H9 (cell line): ENCODE measurements at regions not wholly inside any gene's neighbourhood (a gene's known extent, or its start where the extent isn't known, plus 50 kb on each side); places are given as distances from the start of the nearest gene placed in this dataset.

Experiments
- DNase-seq: peaks from one replicate; pipeline ENCODE4 v3.0.0-alpha.2; 2017
- H2AFZ ChIP-seq: one replicate; pipeline ENCODE4 v1.6.1; 2013; ENCODE audit warnings: mild to moderate bottlenecking, low read length, control low read depth, moderate library complexity
- H2AK5ac ChIP-seq: 2 replicates; pipeline ENCODE4 v1.6.1; 2013; ENCODE audit warnings: low read length, control low read depth, mixed read lengths; ENCODE audit not compliant: insufficient read length
- H2BK120ac ChIP-seq: one replicate; pipeline ENCODE4 v1.6.1; 2013; ENCODE audit warnings: low read depth, mild to moderate bottlenecking, low read length, control low read depth, inconsistent platforms; ENCODE audit not compliant: poor library complexity, severe bottlenecking
- H2BK12ac ChIP-seq: 2 replicates; pipeline ENCODE4 v1.6.1; 2013; ENCODE audit warnings: low read length, control low read depth, mixed read lengths, low read depth; ENCODE audit not compliant: insufficient read length
- H2BK15ac ChIP-seq: 2 replicates; pipeline ENCODE4 v1.6.1; 2013; ENCODE audit warnings: low read depth, low read length, control low read depth
- H2BK20ac ChIP-seq: one replicate; pipeline ENCODE4 v1.6.1; 2013; ENCODE audit warnings: low read depth, mild to moderate bottlenecking, low read length, control low read depth, inconsistent platforms; ENCODE audit not compliant: poor library complexity, severe bottlenecking
- H2BK5ac ChIP-seq: 2 replicates; pipeline ENCODE4 v1.6.1; 2013; ENCODE audit warnings: low read length, control low read depth, mixed read lengths; ENCODE audit not compliant: insufficient read length
- H3K14ac ChIP-seq: 2 replicates; pipeline ENCODE4 v1.6.1; 2013; ENCODE audit warnings: low read length, control low read depth; ENCODE audit not compliant: insufficient read depth
- H3K18ac ChIP-seq: 2 replicates; pipeline ENCODE4 v1.6.1; 2013; ENCODE audit warnings: low read depth, mild to moderate bottlenecking, mixed read lengths, low read length, control low read depth; ENCODE audit not compliant: insufficient read length
- H3K23ac ChIP-seq: 2 replicates; pipeline ENCODE4 v1.6.1; 2013; ENCODE audit warnings: low read length, control low read depth, mixed read lengths, low read depth; ENCODE audit not compliant: insufficient read length
- H3K23me2 ChIP-seq: 2 replicates; pipeline ENCODE4 v1.6.1; 2013; ENCODE audit warnings: low read depth, mild to moderate bottlenecking, mixed read lengths, low read length, control low read depth; ENCODE audit not compliant: insufficient read length, poor library complexity, severe bottlenecking
- H3K27ac ChIP-seq: 2 replicates; pipeline ENCODE4 v1.5.1; 2013; ENCODE audit warnings: low read length, control low read depth, mixed read lengths, low read depth; ENCODE audit not compliant: insufficient read length
- H3K27me3 ChIP-seq: 2 replicates; pipeline ENCODE4 v1.6.1; 2013; ENCODE audit warnings: low read length, control low read depth, inconsistent platforms; ENCODE audit not compliant: insufficient read depth
- H3K4ac ChIP-seq: 2 replicates; pipeline ENCODE4 v1.6.1; 2013; ENCODE audit warnings: low read depth, mild to moderate bottlenecking, control low read depth, inconsistent platforms, low read length, moderate library complexity
- H3K4me1 ChIP-seq: 2 replicates; pipeline ENCODE4 v1.6.1; 2013; ENCODE audit warnings: low read length, control low read depth, inconsistent platforms; ENCODE audit not compliant: insufficient read depth
- H3K4me2 ChIP-seq: 2 replicates; pipeline ENCODE4 v1.6.1; 2013; ENCODE audit warnings: low read length, control low read depth, mixed read lengths; ENCODE audit not compliant: insufficient read length, insufficient read depth
- H3K56ac ChIP-seq: 2 replicates; pipeline ENCODE4 v1.6.1; 2013; ENCODE audit warnings: low read depth, mild to moderate bottlenecking, mixed read lengths, low read length, control low read depth; ENCODE audit not compliant: insufficient read length
- H3K79me1 ChIP-seq: 2 replicates; pipeline ENCODE4 v1.6.1; 2013; ENCODE audit warnings: low read depth, mild to moderate bottlenecking, moderate library complexity, low read length, control low read depth, inconsistent platforms; ENCODE audit not compliant: insufficient read depth, poor library complexity, severe bottlenecking
- H3K79me2 ChIP-seq: 2 replicates; pipeline ENCODE4 v1.6.1; 2013; ENCODE audit warnings: low read length, control low read depth, inconsistent platforms; ENCODE audit not compliant: insufficient read depth
- H3K9ac ChIP-seq: 2 replicates; pipeline ENCODE4 v1.6.1; 2013; ENCODE audit warnings: low read length, control low read depth, mixed read lengths; ENCODE audit not compliant: insufficient read length; ENCODE audit errors: extremely low read depth
- H3K9me3 ChIP-seq: one replicate; pipeline ENCODE4 v1.6.1; 2013; ENCODE audit warnings: low read depth, low read length, inconsistent platforms; ENCODE audit not compliant: control insufficient read depth
- H3T11ph ChIP-seq: one replicate; pipeline ENCODE4 v1.6.1; 2013; ENCODE audit warnings: mild to moderate bottlenecking, low read length, control low read depth, inconsistent platforms
- H4K20me1 ChIP-seq: one replicate; pipeline ENCODE4 v1.6.1; 2013; ENCODE audit not compliant: control insufficient read depth, insufficient read length, insufficient read depth
- H4K5ac ChIP-seq: 2 replicates; pipeline ENCODE4 v1.6.1; 2013; ENCODE audit warnings: low read depth, mild to moderate bottlenecking, mixed read lengths, low read length, control low read depth; ENCODE audit not compliant: insufficient read length
- H4K8ac ChIP-seq: replicated peaks from 2 replicates; pipeline ENCODE4 v1.6.1; 2013; ENCODE audit warnings: low read length, control low read depth, mixed read lengths, low read depth; ENCODE audit not compliant: insufficient read length
- H4K91ac ChIP-seq: 2 replicates; pipeline ENCODE4 v1.6.1; 2013; ENCODE audit warnings: low read depth, mild to moderate bottlenecking, moderate library complexity, mixed read lengths, low read length, control low read depth; ENCODE audit not compliant: insufficient read length
- H3K27ac Mint-ChIP-seq, 3 experiments: 2 replicates in 2 of 3; 3 replicates in 1 of 3; pipeline ENCODE4 v1.8.0; 2020 to 2021; ENCODE audit warnings: mixed read lengths in 3 of 3, mild to moderate bottlenecking in 1 of 3, moderate library complexity in 1 of 3
- H3K27me3 Mint-ChIP-seq: 2 replicates; pipeline ENCODE4 v1.8.0; 2021; ENCODE audit warnings: low read depth, mild to moderate bottlenecking, moderate library complexity, mixed read lengths
- H3K36me3 Mint-ChIP-seq, 3 experiments: 2 replicates in 2 of 3; 3 replicates in 1 of 3; pipeline ENCODE4 v1.8.0; 2020 to 2021; ENCODE audit warnings: low read depth in 3 of 3, mixed read lengths in 3 of 3; ENCODE audit not compliant: insufficient read depth in 1 of 3
- H3K4me1 Mint-ChIP-seq, 2 experiments: 2 replicates each; pipeline ENCODE4 v1.8.0; 2020; ENCODE audit warnings: mixed read lengths in 2 of 2
- H3K4me3 Mint-ChIP-seq, 2 experiments: 2 replicates in 1 of 2; 3 replicates in 1 of 2; pipeline ENCODE4 v1.8.0; 2020 to 2021; ENCODE audit warnings: mild to moderate bottlenecking in 2 of 2, mixed read lengths in 2 of 2, moderate library complexity in 1 of 2
- H3K9me3 Mint-ChIP-seq, 2 experiments: 2 replicates in 1 of 2; 3 replicates in 1 of 2; pipeline ENCODE4 v1.8.0; 2020; ENCODE audit warnings: mild to moderate bottlenecking in 2 of 2, mixed read lengths in 2 of 2, moderate library complexity in 1 of 2
- WGBS: extraction: QIAGEN DNeasy Blood & Tissue Kit; methylation state at CpG from one replicate; pipeline ENCODE4 v1.1.7; 2013; ENCODE audit warnings: missing lambda C conversion rate, low lambda C conversion rate, mixed read lengths; ENCODE audit not compliant: insufficient read length; ENCODE audit errors: extremely low coverage; 5-methylcytosine and 5-hydroxymethylcytosine counted together
- TF ChIP-seq, protein P1 (sequence below): fragments of 200-600 bp; sonication (generic); conservative IDR thresholded peaks from 3 replicates; pipeline ENCODE4 v1.8.0; 2021; ENCODE audit warnings: antibody characterized with exemption, mild to moderate bottlenecking

DNA sequence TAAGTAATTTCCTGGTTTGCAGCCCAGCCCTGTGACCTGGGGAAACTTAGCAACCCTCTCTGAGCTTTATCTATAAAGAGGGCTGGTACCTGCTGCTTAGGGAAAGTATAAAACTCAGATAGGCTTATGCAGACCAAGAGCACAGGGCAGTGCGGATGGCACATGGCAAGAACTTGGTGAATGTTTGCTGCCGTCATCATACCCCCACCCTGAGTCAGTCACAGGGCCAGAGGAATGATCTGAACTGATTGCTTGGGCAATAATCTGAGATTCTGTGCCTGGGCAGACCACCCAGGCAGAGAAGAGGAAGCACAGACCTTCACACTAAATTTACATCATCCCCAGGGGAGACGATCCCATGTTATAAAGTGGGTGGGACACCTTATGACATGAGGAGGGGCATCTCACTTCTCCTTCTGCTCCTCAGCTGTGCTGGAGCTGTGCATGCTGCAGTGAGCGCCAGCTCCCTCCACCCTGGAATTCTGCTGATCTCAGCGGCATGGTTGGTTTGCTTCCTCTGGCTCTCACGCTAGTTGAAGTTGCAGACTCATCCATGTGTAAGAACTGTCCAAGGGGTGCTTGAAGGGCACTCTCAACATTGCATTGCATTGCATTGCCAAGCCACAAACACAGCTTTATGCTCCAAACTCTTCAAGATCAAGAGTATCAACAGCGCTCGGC, 197.1 kb downstream of the AJAP1 start:
- no peak overlapping the region for H3K27ac ChIP-seq

More for the DNA sequence above, 197.1 kb downstream of the AJAP1 start:
- H3K4me1 Mint-ChIP-seq = peaks cover 14 to 20% of the 10 kb centered on the region in 2 experiments
- Histone ChIP-seq H2AFZ (no peak overlapping the region), H2BK5ac (no peak overlapping the region), H4K8ac (no peak overlapping the region), H3K9me3 (peaks cover 6% of the 10 kb centered on the region), H3K4me2 (no peak overlapping the region), H4K91ac (no peak overlapping the region), H4K5ac (no peak overlapping the region), H3K14ac (no peak overlapping the region), H4K20me1 (no peaks in the 10 kb centered on the region), H2BK12ac (no peak overlapping the region), H3K18ac (no peak overlapping the region), H3K27me3 (no peaks in the 10 kb centered on the region), H2BK15ac (no peak overlapping the region), H3K23me2 (no peaks in the 10 kb centered on the region), H3K4ac (no peak overlapping the region), H2BK20ac (no peak overlapping the region), H3K9ac (no peak overlapping the region), H3K4me1 (no peaks in the 10 kb centered on the region), H3K79me1 (no peaks in the 10 kb centered on the region), H3K23ac (no peak overlapping the region), H2BK120ac (no peak overlapping the region), H3K56ac (no peak overlapping the region), H3K79me2 (no peaks in the 10 kb centered on the region), H3T11ph (no peak overlapping the region), H2AK5ac (no peak overlapping the region)
- TF ChIP-seq, protein P1, sequence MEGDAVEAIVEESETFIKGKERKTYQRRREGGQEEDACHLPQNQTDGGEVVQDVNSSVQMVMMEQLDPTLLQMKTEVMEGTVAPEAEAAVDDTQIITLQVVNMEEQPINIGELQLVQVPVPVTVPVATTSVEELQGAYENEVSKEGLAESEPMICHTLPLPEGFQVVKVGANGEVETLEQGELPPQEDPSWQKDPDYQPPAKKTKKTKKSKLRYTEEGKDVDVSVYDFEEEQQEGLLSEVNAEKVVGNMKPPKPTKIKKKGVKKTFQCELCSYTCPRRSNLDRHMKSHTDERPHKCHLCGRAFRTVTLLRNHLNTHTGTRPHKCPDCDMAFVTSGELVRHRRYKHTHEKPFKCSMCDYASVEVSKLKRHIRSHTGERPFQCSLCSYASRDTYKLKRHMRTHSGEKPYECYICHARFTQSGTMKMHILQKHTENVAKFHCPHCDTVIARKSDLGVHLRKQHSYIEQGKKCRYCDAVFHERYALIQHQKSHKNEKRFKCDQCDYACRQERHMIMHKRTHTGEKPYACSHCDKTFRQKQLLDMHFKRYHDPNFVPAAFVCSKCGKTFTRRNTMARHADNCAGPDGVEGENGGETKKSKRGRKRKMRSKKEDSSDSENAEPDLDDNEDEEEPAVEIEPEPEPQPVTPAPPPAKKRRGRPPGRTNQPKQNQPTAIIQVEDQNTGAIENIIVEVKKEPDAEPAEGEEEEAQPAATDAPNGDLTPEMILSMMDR = no peak
- H3K27me3 Mint-ChIP-seq = peaks cover 5% of the 10 kb centered on the region
- no peak overlapping the region for H3K4me3 Mint-ChIP-seq
- peak overlapping the region in 1 of 3 experiments; percentile 42; a peak in 1 of 7 replicates for H3K27ac Mint-ChIP-seq
- no CpG with 5 or more reads among the region's 8 CpGs for WGBS
- H3K9me3 Mint-ChIP-seq = peaks cover 0 to 15% of the 10 kb centered on the region in 2 experiments; a peak in 2 of 5 replicates
- H3K36me3 Mint-ChIP-seq = peaks cover 0 to 4% (median 2%) of the 10 kb centered on the region in 3 experiments; a peak in 1 of 7 replicates
- no peak for DNase-seq
